ENCODE measurements at regions not wholly inside any gene's neighbourhood (a gene's known extent, or its start where the extent isn't known, plus 50 kb on each side); places are given as distances from the start of the nearest gene placed in this dataset.

DNA sequence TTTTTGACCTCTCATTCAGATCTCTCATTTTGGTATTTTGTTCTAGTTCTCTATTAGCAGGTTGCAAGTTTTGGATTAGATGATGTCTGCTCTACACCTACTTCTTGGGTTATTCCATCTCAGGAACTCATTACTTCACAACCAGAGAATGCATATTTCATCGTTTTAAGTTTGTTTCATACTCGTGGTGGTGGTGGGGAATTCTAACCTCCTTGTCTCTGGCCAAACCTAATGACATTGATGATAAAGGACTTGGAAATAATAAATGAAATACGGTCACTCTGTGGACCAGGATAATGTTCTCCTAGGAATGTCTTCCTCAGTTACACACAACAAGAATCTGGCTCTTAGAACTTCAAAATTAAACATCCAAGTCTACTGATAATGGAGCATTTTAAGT, 115.2 kb downstream of the CDC42EP3 start:
- Histone ChIP-seq H3K36me3 (no peaks in the 10 kb centered on the region), H3K4me1 (peaks cover 3 to 19% (median 10%) of the 10 kb centered on the region in 4 donors), H3K4me3 (no peak overlapping the region), H3K9me3 (no peaks in the 10 kb centered on the region), H3K27me3 (no peaks in the 10 kb centered on the region), H3K27ac (replicated peaks in 1 of 4) (no peak overlapping the region)
- intact Hi-C loops (cut with DNase I), result no loop called here
- 85% methylated on average over 3 of the region's 3 CpGs for WGBS
- DNase-seq (ENCODE audit: extremely low spot score), result no peak
- TF ChIP-seq, protein P1, sequence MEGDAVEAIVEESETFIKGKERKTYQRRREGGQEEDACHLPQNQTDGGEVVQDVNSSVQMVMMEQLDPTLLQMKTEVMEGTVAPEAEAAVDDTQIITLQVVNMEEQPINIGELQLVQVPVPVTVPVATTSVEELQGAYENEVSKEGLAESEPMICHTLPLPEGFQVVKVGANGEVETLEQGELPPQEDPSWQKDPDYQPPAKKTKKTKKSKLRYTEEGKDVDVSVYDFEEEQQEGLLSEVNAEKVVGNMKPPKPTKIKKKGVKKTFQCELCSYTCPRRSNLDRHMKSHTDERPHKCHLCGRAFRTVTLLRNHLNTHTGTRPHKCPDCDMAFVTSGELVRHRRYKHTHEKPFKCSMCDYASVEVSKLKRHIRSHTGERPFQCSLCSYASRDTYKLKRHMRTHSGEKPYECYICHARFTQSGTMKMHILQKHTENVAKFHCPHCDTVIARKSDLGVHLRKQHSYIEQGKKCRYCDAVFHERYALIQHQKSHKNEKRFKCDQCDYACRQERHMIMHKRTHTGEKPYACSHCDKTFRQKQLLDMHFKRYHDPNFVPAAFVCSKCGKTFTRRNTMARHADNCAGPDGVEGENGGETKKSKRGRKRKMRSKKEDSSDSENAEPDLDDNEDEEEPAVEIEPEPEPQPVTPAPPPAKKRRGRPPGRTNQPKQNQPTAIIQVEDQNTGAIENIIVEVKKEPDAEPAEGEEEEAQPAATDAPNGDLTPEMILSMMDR (IDR thresholded peaks at IDR 0.05), result no peak
- no peak for TF ChIP-seq POLR2A (IDR thresholded peaks at IDR 0.05; ENCODE audit: low read depth)
- TF ChIP-seq POLR2AphosphoS5 (IDR thresholded peaks at IDR 0.05), result no peak
- TF ChIP-seq EP300 (IDR thresholded peaks at IDR 0.05), result no peak

DNA sequence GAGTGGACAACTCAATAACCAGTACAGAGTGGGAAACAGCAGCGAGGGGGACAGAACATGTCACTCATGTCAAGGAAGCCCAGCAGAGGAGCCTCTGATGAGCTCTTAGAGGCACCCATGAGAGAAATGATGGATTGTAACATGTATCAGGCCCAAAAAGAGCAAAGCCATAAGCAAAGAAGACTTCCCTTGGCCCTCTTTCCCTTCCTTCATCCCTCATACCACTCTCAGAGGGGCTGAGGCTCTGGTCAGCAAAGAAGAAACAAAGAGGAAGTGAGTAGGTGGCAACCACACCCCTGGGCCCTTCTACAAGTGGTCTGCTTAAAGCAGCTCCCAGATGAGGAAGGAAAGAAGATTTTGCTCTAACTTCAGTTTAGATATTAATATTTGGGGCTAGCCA, 112.8 kb downstream of the CDC42EP3 start:
- Histone ChIP-seq H3K36me3 (no peaks in the 10 kb centered on the region), H3K27me3 (no peaks in the 10 kb centered on the region), H3K27ac (replicated peaks in 1 of 4) (no peak overlapping the region), H3K9me3 (no peaks in the 10 kb centered on the region), H3K4me1 (peaks cover 11 to 37% (median 25%) of the 10 kb centered on the region in 4 donors), H3K4me3 (no peak overlapping the region)
- intact Hi-C loops (cut with DNase I), result no loop called here
- 92% methylated on average over 1 of the region's 1 CpG for WGBS
- no peak for TF ChIP-seq POLR2A (IDR thresholded peaks at IDR 0.05; ENCODE audit: low read depth)
- TF ChIP-seq POLR2AphosphoS5 (IDR thresholded peaks at IDR 0.05), result no peak
- no peak for TF ChIP-seq EP300 (IDR thresholded peaks at IDR 0.05)
- TF ChIP-seq, protein P1 (IDR thresholded peaks at IDR 0.05), result no peak
- DNase-seq (ENCODE audit: extremely low spot score), result peak; percentile 72

DNA sequence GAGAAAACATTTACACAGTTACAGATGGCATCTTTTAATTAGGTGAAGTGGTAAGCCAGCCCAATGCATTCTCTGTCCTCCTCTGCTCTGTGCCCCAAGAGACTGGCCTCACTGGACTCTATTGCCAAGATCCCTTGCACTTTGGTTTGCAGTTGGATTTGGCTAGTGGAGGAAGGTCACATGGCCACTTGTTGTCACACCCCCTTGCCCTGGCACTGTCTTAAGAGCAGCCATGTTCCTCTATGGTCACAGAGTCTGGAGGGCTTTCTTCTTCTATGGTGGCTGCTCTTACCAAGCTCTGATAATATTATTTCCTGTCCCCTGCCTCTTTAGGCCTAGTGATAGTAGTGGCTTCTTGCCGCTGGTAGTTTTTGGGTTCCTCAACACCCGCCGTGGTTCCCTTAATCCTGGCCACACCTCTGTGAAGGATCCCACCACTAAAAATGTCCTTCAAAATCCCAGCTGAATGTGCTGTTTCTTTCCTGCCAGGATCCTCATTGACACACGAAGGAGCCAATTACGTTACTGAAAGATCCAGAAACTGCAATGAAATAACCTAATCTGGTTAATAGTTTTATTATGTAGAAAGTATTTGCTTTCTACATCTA, 111.1 kb downstream of the CDC42EP3 start:
- Histone ChIP-seq H3K4me1 (peaks cover 11 to 52% (median 35%) of the 10 kb centered on the region in 4 donors), H3K4me3 (no peak overlapping the region), H3K27me3 (no peaks in the 10 kb centered on the region), H3K27ac (replicated peaks in 1 of 4) (no peak overlapping the region), H3K9me3 (no peaks in the 10 kb centered on the region), H3K36me3 (no peaks in the 10 kb centered on the region)
- TF ChIP-seq POLR2A (IDR thresholded peaks at IDR 0.05; ENCODE audit: low read depth), result no peak
- TF ChIP-seq POLR2AphosphoS5 (IDR thresholded peaks at IDR 0.05), result no peak
- TF ChIP-seq, protein P1 (IDR thresholded peaks at IDR 0.05), result no peak
- DNase-seq (ENCODE audit: extremely low spot score), result peak; percentile 12
- intact Hi-C loops (cut with DNase I), result no loop called here
- 88% methylated on average over 5 of the region's 5 CpGs for WGBS

DNA sequence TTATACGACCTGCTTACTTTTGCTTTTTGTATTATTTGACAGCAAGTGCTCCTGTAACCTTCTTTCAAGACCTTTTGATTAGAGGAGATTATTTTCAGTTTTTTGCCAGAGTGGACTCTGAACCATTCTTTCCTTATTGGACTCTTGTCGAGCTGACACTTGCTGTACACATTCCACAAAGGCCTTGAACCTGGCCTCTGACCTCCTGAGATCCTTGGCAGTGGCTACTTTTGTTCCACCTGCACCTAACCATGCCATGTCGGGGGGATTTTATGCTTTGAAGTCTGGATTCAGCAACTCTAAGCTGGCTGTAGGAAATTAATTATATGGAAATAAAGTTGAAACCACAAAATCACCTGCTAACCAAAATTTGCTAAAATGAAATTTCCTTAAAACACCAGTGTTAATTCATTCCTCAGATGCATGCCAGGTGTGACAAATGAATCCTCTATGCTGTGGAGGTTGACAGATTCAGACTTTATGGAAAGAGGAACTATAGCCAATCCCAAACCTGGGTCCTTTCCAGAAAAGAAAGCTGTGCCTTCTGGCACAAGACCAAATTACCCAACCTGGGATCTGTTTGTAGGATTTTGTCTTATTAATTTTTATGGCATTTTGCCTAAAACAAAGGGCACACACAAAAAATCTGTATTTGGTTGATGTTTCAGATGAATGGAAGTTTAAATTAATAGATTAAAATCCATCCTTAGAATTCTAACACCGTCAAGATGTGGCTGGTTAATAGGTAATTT, 110.4 kb downstream of the CDC42EP3 start:
- intact Hi-C loops (cut with DNase I), result no loop called here
- 60% methylated on average over 4 of the region's 4 CpGs for WGBS

More for the DNA sequence above, 110.4 kb downstream of the CDC42EP3 start:
- Histone ChIP-seq H3K27ac (replicated peaks in 1 of 4) (peak overlapping the region in 1 of 4 donors; percentile 35), H3K27me3 (no peaks in the 10 kb centered on the region), H3K4me3 (no peak overlapping the region), H3K36me3 (no peaks in the 10 kb centered on the region), H3K9me3 (no peaks in the 10 kb centered on the region), H3K4me1 (peaks cover 11 to 59% (median 39%) of the 10 kb centered on the region in 4 donors)
- TF ChIP-seq POLR2A (IDR thresholded peaks at IDR 0.05; ENCODE audit: low read depth) (no peak), EP300 (IDR thresholded peaks at IDR 0.05) (no peak), POLR2AphosphoS5 (IDR thresholded peaks at IDR 0.05) (no peak)
- TF ChIP-seq, protein P1 (IDR thresholded peaks at IDR 0.05), result no peak
- DNase-seq (ENCODE audit: extremely low spot score), result peak; percentile 68

All from esophagus muscularis mucosa (tissue), 4 donors.